ENCODE measurements at regions not wholly inside any gene's neighbourhood (a gene's known extent, or its start where the extent isn't known, plus 50 kb on each side); places are given as distances from the start of the nearest gene placed in this dataset.

DNA sequence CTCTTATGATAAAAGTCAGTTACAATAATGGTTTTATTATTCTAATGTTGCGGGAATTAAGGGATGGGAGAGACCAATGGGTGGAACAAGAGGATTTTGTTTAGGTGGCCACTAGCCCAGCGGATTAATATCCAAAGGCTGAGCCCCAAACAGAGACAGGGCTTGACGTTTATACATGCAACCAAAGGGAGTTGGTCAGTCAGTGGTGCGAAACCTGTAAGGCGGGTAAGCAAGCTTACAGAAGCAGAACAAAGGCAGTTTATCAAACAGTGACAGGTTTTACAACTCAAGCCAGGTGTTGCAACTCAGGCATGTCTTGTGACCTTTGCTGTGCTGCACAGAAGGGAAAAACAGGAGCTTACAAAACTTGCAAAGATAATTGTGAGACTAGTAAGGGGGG is 622.9 kb upstream of the MBL2 start:
- TF ChIP-seq POLR2A (IDR thresholded peaks at IDR 0.05) = no peak
- TF ChIP-seq, protein P1, sequence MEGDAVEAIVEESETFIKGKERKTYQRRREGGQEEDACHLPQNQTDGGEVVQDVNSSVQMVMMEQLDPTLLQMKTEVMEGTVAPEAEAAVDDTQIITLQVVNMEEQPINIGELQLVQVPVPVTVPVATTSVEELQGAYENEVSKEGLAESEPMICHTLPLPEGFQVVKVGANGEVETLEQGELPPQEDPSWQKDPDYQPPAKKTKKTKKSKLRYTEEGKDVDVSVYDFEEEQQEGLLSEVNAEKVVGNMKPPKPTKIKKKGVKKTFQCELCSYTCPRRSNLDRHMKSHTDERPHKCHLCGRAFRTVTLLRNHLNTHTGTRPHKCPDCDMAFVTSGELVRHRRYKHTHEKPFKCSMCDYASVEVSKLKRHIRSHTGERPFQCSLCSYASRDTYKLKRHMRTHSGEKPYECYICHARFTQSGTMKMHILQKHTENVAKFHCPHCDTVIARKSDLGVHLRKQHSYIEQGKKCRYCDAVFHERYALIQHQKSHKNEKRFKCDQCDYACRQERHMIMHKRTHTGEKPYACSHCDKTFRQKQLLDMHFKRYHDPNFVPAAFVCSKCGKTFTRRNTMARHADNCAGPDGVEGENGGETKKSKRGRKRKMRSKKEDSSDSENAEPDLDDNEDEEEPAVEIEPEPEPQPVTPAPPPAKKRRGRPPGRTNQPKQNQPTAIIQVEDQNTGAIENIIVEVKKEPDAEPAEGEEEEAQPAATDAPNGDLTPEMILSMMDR (IDR thresholded peaks at IDR 0.05) = no peak

Data from esophagus squamous epithelium (tissue), 4 donors.